Kidney (tissue), 13 donors: ENCODE measurements at regions not wholly inside any gene's neighbourhood (a gene's known extent, or its start where the extent isn't known, plus 50 kb on each side); places are given as distances from the start of the nearest gene placed in this dataset.

ENCODE experiments used
- DNase-seq, 5 donors: peaks; one replicate each; pipeline ENCODE4 v3.0.0-alpha.2; 2013 to 2020
- FAIRE-seq: peaks from 2 replicates; lab custom pipeline; 2012; peaks lifted over from hg19 to GRCh38; lab: Jason Lieb, UNC
- H3K27ac ChIP-seq, 2 donors: one replicate each; pipeline ENCODE4 v1.7.0; 2013; ENCODE audit warnings: low read depth in 2 of 2, low read length in 2 of 2, inconsistent platforms in 1 of 2
- H3K27me3 ChIP-seq: one replicate; pipeline ENCODE4 v1.7.1; 2013; ENCODE audit warnings: low read length, inconsistent platforms; ENCODE audit not compliant: control insufficient read depth, insufficient read depth
- H3K36me3 ChIP-seq, 3 donors: one replicate each; pipeline versions ENCODE4 v1.7.0 to v1.7.1; 2013; ENCODE audit warnings: low read length in 3 of 3, control low read depth in 1 of 3, inconsistent platforms in 1 of 3; ENCODE audit not compliant: insufficient read depth in 3 of 3, control insufficient read depth in 2 of 3
- H3K4me1 ChIP-seq, 3 donors: one replicate each; pipeline versions ENCODE4 v1.7.0 to v1.7.1; 2013; ENCODE audit warnings: low read length in 3 of 3, inconsistent platforms in 1 of 3, low read depth in 1 of 3; ENCODE audit not compliant: control insufficient read depth in 2 of 3, insufficient read depth in 2 of 3
- H3K4me3 ChIP-seq, 3 donors: one replicate each; pipeline versions ENCODE4 v1.7.0 to v1.8.1; 2013; ENCODE audit warnings: low read length in 3 of 3, control low read depth in 1 of 3, inconsistent platforms in 1 of 3
- H3K9ac ChIP-seq, 3 donors: one replicate each; pipeline versions ENCODE4 v1.7.0 to v1.7.1; 2013; ENCODE audit warnings: low read length in 3 of 3, control low read depth in 1 of 3, inconsistent platforms in 1 of 3
- H3K9me3 ChIP-seq, 3 donors: one replicate each; pipeline versions ENCODE4 v1.7.0 to v1.7.1; 2013; ENCODE audit warnings: low read length in 3 of 3, control low read depth in 1 of 3, inconsistent platforms in 1 of 3; ENCODE audit not compliant: control insufficient read depth in 2 of 3, insufficient read depth in 1 of 3
- intact Hi-C: fragments of 100-400 bp; cut with DNase I; formaldehyde crosslinking; loops from one replicate; pipeline ENCODE4 v1.11.1; 2022
- TF ChIP-seq, protein P1 (sequence below): IDR thresholded peaks from 3 replicates; pipeline ENCODE4 v1.5.1; 2012; ENCODE audit warnings: mild to moderate bottlenecking, moderate library complexity, borderline replicate concordance; ENCODE audit not compliant: insufficient read depth; ENCODE audit errors: extremely low read depth
- donor health status: control.
- donor health status: control.
- donor health status: control.
- donor health status: control.
- donor health status: control.
- donor health status: DM: yes; HTN: yes; CAD: no.
- donor health status: Normal renal cell carcinoma (clear cell type).

DNA sequence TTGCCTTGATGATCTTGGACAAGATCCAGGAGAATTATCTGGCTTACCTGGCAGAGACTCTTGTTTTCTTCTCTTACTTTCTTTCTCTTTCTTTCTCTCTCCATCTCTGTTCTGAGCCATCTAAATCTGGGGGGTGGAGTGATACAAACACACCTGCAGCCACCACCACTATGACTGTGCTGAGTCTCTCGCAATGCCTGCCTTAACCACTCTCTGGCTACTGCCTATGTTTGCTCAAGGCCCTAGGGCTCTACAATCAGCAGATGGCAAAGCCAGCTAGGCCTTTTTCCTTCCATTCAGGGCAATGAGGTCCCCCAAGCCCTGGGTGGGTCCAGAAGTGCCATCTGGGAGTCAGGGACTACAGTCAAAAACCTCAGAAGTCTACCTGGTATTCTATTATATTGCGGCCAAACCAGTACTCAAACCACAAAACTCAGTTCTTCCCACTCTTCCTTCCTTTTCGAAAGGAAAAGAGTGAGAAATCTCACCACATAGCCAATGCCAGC, 978.9 kb upstream of the NXPH2 start:
- DNase-seq, result no peak
- Histone ChIP-seq H3K9me3 (peaks cover 0 to 8% (median 6%) of the 10 kb centered on the region in 3 donors), H3K4me3 (no peak overlapping the region), H3K9ac (no peak overlapping the region), H3K27me3 (no peaks in the 10 kb centered on the region), H3K36me3 (no peaks in the 10 kb centered on the region), H3K4me1 (no peaks in the 10 kb centered on the region), H3K27ac (no peak overlapping the region)
- FAIRE-seq, result no peak
- intact Hi-C loops, result no loop called here
- TF ChIP-seq, protein P1, sequence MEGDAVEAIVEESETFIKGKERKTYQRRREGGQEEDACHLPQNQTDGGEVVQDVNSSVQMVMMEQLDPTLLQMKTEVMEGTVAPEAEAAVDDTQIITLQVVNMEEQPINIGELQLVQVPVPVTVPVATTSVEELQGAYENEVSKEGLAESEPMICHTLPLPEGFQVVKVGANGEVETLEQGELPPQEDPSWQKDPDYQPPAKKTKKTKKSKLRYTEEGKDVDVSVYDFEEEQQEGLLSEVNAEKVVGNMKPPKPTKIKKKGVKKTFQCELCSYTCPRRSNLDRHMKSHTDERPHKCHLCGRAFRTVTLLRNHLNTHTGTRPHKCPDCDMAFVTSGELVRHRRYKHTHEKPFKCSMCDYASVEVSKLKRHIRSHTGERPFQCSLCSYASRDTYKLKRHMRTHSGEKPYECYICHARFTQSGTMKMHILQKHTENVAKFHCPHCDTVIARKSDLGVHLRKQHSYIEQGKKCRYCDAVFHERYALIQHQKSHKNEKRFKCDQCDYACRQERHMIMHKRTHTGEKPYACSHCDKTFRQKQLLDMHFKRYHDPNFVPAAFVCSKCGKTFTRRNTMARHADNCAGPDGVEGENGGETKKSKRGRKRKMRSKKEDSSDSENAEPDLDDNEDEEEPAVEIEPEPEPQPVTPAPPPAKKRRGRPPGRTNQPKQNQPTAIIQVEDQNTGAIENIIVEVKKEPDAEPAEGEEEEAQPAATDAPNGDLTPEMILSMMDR, result no peak

DNA sequence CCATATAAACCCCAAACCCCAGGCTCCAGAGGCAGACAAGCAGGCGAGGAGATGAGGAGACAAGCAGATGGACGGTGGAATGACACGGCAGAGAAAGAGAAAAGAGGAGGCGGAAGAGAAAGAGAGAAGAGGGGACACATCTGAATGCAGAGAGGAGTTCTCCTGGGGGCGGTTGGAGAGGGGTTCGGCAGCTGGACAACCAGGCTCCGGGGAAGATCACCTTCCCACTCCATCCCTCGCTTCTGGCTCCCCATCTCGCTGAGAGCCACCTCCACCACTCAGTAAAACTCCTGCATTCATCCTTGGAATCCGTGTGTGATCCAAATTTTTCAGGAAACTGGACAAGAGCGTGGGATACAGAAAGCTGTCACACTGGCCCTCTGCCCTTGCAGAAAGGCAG, 966.7 kb upstream of the NXPH2 start:
- FAIRE-seq, result no peak
- H3K9me3 ChIP-seq, result no peaks in the 10 kb centered on the region
- no peak overlapping the region for H3K27ac ChIP-seq
- TF ChIP-seq, protein P1, result no peak
- no peaks in the 10 kb centered on the region for H3K36me3 ChIP-seq
- no peaks in the 10 kb centered on the region for H3K4me1 ChIP-seq
- intact Hi-C loops, result no loop called here
- H3K4me3 ChIP-seq, result no peak overlapping the region
- DNase-seq, result no peak
- no peak overlapping the region for H3K9ac ChIP-seq
- H3K27me3 ChIP-seq, result no peaks in the 10 kb centered on the region

DNA sequence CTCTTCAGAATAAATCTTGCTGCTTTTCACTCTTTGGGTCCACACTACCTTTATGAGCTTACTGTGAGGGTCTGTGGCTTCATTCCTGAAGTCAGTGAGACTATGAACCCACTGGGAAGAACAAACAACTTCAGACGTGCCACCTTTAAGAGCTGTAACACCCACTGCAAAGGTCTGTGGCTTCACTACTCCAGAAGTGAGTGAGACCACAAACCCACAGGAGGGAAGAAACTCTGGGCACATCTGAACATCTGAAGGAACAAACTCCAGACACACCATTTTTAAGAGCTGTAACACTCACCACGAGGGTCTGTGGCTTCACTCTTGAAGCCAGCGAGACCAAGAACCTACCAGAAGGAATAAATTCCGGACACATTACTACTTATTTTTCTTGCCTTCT, 964.1 kb upstream of the NXPH2 start:
- Histone ChIP-seq H3K27me3 (no peaks in the 10 kb centered on the region), H3K9ac (no peak overlapping the region), H3K27ac (no peak overlapping the region), H3K36me3 (no peaks in the 10 kb centered on the region), H3K4me1 (no peaks in the 10 kb centered on the region), H3K9me3 (no peaks in the 10 kb centered on the region), H3K4me3 (no peak overlapping the region)
- no peak for DNase-seq
- FAIRE-seq, result no peak
- TF ChIP-seq, protein P1, result no peak
- intact Hi-C loops, result no loop called here
